HG03575 (cell line): ENCODE measurements at regions not wholly inside any gene's neighbourhood (a gene's known extent, or its start where the extent isn't known, plus 50 kb on each side); places are given as distances from the start of the nearest gene placed in this dataset.

Experiments
- ATAC-seq: cut with Tn5 transposase; IDR thresholded peaks from one replicate; pipeline ENCODE4 v1.9.1; 2021; ENCODE audit not compliant: unreplicated experiment, insufficient number of reproducible peaks, low FRiP score; ENCODE audit errors: extremely low read depth

- ATAC-seq = no peak
Observed at GRCh38 chr15:98167722-98168268, 207.3 kb downstream of the ARRDC4 start.

- no peak for ATAC-seq
Observed at GRCh38 chr15:98169551-98169950, 209.0 kb downstream of the ARRDC4 start.

GRCh38 chr15:98174286-98174685, 213.8 kb downstream of the ARRDC4 start:
- no peak for ATAC-seq

GRCh38 chr15:98174841-98175240, 214.3 kb downstream of the ARRDC4 start:
- ATAC-seq = no peak

- ATAC-seq = no peak
Observed at GRCh38 chr15:98177966-98178592, 217.6 kb downstream of the ARRDC4 start.

- no peak for ATAC-seq
Observed at GRCh38 chr15:98178861-98179260, 218.4 kb downstream of the ARRDC4 start.

GRCh38 chr15:98187549-98187948, 227.0 kb downstream of the ARRDC4 start:
- no peak for ATAC-seq

- no peak for ATAC-seq
Observed at GRCh38 chr15:98190914-98191313, 230.4 kb downstream of the ARRDC4 start.

GRCh38 chr15:98195796-98196195, 235.3 kb downstream of the ARRDC4 start:
- ATAC-seq = no peak

GRCh38 chr15:98196371-98196770, 235.9 kb downstream of the ARRDC4 start:
- ATAC-seq = no peak

- ATAC-seq = no peak
Observed at GRCh38 chr15:98202256-98202655, 241.8 kb downstream of the ARRDC4 start.

GRCh38 chr15:98203872-98204660, 243.6 kb downstream of the ARRDC4 start:
- ATAC-seq = no peak

GRCh38 chr15:98207928-98208327, 247.4 kb downstream of the ARRDC4 start:
- no peak for ATAC-seq

- ATAC-seq = no peak
Observed at GRCh38 chr15:98213346-98213979, 253.0 kb downstream of the ARRDC4 start.

GRCh38 chr15:98216166-98216565, 255.7 kb downstream of the ARRDC4 start:
- no peak for ATAC-seq

GRCh38 chr15:98217356-98217755, 256.9 kb downstream of the ARRDC4 start:
- no peak for ATAC-seq

GRCh38 chr15:98221144-98221543, 260.6 kb downstream of the ARRDC4 start:
- ATAC-seq = no peak

GRCh38 chr15:98221577-98221976, 261.1 kb downstream of the ARRDC4 start:
- ATAC-seq = no peak

GRCh38 chr15:98226149-98226548, 265.6 kb downstream of the ARRDC4 start:
- ATAC-seq = no peak

GRCh38 chr15:98226578-98226977, 266.1 kb downstream of the ARRDC4 start:
- ATAC-seq = no peak
